ENCODE measurements at regions not wholly inside any gene's neighbourhood (a gene's known extent, or its start where the extent isn't known, plus 50 kb on each side); places are given as distances from the start of the nearest gene placed in this dataset.

DNA sequence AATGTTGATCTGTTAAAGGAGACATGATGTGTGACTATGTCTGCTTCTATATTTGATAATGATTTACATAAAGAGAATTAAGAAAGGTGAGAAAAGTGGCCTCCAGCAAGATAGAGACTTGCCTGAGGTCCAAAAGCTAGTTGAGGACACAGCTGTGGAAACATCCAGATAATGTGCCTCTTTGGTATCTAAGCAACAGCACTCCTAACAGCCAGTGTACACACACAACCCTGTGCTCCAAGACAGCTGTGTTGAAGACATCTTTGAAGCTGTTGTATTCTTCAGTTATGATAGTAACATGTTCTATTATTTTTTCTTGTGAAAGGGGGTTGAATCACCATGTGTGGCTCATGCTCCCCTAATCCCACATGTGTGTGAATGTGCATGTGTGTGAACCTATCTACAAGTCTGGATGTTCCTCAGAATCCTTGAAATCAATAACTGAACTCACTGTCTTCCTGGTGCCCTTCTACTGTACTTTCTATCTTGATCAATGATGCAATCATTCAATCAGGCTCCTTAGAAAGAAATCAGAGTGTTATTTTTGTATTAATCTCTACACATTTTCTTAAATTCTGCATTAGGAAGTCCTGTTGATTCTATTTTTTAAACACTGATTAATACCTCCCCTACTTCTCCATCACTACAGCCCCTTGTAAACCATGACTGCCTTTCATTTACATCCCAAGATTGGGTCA is 116.7 kb upstream of the SSTR4 start:
- DNase-seq (ENCODE audit: low spot score) = no peak

DNA sequence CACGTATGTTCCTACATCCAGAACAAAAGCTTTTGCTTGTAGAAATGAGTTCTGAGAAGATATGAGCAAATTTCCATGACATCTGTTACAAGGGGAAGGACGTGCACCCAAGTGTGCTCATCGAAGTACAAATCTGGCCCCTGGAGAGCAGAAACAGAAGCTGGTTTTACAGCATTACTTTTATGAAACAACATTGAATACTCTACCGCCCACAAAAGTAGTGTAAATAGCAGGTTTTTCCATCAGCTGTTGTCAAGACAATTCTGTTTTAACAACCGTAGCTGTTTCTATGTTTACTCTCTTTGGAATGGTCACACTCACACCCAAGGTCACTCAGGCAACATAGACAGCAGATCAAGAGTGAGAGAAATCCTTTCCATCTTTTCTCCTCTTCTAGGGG is 114.2 kb upstream of the SSTR4 start:
- DNase-seq (ENCODE audit: low spot score) = no peak

DNA sequence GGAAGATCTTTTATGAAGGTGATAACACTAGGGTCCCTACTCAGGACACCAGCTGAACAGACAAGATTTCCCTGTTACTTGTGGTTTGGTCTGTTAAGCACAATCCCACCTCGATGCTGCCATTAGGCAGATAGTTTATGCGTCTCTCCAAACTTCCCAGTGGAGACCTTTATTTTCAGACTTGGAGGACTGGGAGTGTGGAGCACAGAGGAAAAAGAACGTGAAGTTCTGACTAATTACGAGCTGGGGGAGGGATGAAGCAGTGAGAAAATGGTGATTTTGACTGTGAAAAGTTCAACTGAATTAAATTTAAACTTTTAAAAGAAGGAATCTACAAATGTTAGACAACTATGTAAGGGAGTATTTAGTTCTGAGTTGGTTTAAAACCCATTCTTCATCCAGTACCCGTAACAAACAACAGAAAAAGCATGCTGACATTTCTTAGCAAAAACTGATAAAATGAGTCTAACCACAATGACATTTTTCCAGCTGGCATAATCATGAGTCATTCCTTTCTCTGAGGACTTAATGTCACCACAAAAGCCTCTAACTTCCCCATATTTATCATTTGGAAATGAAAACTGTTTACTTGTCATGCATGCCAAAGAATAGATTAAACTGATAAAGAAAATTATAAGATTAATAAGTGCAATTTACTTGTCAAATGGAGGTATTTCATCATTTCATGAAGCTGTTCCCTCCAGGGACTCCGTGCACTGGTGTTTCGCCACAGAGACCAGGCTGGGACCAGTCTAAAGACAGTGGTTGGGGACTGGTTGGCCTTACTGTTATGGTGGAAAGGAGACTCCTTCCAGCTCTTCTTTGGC is 113.3 kb upstream of the SSTR4 start:
- no peak for DNase-seq (ENCODE audit: low spot score)

DNA sequence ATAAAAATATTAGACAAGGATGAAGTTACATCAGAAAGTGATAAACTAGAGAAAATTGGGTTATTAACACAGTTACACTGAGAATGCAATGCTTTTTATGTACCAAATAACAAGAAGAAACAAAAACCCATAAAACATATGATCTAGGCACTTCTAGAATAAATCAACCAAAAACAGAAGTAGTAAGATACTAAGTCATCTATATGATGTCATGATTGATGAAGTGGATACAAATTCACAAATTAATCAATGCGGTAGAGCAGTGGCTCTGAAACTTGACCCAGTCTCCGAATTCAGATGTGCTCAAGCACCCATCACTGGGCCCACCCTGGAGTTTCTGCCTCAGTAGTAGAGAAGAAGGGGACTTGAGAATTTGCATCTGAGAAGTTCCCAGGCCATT is 112.1 kb upstream of the SSTR4 start:
- DNase-seq (ENCODE audit: low spot score) = no peak

DNA sequence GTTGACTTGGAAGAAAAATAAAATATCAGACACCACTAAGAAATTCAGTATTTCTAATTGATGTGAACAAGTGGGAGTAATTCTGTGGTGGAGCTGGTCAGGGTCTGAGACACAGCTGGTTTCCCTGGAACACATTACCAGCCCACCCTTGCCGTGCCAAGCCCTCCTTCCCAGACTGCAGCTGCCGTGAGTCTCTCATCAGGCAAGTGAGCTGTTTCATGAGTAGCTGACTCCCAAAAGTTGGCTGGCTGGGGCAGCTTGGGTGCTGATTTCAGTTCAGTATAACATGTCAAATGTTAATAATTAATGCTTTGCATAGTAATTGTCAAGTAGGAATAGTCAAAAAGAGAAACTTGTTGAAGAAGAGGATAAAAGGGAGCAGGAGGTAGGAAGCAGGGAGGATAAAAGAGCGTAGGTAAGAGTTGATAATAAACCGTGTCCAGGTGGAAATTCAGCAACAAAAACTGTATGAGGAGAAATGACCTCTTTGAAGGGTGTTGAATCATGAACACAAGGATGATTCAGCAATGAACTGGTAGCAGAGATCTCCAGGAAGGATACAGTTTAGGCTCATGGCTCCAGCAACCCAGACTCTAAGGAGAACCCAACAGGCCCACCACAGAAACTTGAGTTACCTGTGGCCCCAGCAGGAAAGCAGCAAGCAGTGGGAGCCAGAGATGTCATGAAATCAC is 110.9 kb upstream of the SSTR4 start:
- DNase-seq (ENCODE audit: low spot score) = no peak

DNA sequence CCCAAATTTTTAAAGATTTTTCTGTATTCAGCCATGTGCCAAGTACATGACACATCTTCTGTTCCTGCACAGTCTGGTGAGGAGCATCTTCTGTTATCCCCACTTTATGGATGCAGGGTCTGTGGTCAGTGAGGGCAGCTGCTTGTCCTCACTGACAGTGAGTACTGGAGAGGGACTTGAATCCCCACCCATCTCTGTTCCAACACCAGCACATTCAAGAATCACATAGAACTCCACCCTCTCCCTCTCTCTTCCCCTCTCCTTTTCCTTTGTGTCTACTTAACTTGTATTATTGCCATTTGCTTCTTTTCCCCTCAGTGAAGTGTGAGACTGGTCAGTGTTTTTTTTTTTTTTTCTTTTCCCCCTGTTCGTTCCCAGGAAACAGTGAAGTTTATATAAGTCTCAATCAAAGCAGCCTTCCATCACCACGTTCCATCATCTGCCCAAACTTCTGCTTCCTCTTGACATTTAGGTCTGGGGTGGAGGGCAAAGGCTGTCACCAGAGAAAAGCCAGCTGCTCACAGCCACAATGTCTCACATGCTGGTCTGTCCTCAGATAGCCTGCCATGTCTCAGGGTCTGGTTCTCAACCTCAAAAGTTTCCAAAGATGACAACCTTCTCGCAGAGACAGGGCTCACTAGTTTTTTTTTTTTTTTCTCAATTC is 110.0 kb upstream of the SSTR4 start:
- no peak for DNase-seq (ENCODE audit: low spot score)

DNA sequence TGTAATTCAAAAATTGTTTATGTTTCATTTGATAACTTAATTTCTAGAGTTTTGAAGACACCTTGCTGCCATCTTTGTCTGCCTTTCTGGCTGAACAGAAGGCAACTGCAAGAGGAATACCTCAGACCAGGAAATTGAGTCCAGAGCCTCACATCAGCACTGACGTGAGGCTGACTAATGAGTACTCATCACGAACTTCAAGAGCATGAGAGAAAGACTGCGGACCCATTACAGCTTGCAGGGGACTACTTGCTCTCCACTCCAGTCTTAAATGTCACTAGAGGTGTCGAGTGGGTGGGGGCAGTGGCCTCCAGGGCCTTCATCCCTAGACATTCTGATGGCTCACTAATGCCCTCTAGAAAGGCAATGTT is 109.5 kb upstream of the SSTR4 start:
- DNase-seq (ENCODE audit: low spot score) = no peak

DNA sequence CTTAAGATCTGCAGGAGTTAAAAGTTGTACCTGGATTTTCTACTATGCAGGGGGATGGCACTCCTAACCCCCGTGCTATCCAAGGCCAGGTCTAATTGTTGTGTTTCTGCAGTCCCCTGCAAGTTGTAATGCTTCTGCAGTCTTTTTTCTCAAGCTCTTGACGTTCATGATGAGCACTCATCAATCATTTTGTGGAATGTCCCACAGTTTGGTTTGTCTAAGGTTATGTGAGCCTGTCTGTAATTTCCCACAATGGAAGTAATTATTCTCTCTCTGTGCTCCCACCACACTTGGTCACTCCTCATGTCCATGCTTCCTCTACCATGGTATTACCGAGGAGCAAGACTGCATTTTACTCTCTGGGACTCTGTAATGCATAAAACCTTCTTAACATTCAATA is 107.6 kb upstream of the SSTR4 start:
- no peak for DNase-seq (ENCODE audit: low spot score)

DNA sequence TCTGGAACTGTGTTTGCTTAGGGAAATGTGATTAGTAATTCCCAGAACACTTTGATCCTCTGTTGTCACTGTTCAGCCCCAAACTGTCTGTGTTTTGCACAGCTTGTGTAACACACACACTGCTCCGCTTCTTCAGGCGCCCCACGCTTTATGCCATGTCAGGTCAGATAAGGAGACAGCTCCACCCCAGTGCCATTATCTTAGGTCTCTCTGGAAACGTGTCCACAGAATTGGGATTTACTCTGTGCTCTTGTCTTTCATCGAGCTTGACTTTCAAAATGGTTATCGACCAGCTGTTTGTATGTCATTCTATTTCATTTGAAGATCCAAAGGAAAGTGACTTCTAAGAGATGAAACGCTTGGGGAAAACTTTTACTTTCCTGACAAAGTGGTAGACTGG is 106.4 kb upstream of the SSTR4 start:
- DNase-seq (ENCODE audit: low spot score) = no peak

DNA sequence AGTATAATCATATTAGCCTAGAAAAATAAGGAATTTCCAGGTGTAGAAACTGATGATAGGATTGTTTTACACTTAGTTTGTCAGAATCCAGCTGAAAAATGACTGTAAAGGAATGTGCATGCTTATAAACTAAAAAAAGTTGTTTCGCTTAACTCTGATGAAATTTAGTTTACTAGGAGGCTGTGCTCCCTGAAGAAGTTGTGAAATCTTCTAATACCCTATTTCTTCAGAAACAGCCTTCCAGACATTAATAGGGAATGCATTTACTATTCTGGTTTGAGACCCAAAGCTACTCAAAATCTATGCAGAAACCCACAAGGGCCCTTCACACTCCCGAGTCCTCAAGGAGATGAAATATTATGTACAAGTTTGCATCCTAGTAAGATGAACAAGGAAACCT is 105.5 kb upstream of the SSTR4 start:
- DNase-seq (ENCODE audit: low spot score) = no peak

DNA sequence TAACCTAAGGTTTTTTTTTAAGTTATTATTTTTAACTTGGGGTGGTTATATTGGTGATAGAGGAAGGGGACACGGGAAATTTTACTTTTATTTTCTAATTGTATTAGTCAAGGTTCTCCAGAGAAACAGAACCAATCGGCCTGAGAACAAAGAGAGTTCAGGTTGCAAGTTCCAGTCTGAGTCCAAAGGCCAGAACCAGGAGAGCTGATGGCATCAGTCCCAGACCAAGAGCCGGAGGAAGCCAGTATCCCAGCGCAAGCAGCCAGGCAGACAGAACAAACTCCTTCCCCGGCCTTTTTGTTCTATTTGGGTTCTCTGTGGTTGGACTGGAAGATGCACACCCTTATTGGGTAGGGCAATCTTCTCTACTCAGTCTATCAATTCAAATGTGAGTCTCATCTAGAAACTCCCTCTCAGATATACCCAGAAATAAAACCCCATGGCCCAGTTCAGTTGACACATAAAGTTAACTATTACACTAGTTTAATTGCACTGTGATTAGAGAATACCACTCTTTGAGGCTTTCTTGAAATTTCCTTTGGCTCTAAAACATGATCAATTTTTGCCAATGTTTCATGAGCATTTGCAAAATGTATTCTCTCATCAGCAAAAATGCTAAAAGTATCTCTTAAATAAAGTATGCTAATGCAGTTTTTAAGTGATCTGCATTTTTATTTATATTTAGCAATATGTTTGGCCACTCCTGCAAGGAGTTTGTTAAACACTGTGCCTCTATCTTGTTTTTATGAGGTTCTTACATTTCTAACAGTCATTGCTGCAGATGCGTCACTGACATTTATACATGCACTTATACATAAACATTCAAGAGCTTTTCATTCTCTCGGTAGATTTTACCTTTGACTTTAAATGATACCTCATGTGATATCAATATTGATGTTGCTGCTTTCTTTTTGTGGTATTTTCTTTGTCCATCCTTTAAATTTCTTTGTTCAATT is 103.2 kb upstream of the SSTR4 start:
- DNase-seq (ENCODE audit: low spot score) = no peak

DNA sequence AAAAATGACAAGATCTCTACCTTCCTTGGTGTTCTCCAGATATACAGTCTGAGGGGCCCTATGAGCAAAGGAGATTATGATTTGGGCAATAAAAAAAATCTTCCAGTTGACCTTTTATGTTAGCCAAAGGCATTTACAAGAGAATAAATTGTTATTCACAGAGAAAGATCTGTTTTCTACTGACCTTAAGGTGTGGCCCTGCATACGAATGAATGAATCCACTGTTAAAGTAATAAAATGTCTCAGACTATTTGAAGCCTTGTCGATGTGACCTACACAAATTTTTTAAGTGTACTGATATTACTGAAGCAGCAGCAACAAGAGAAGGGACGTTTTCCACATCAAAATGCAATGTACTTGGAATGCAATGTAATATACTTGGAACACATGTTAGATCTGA is 95.9 kb upstream of the SSTR4 start:
- no peak for DNase-seq (ENCODE audit: low spot score)

DNA sequence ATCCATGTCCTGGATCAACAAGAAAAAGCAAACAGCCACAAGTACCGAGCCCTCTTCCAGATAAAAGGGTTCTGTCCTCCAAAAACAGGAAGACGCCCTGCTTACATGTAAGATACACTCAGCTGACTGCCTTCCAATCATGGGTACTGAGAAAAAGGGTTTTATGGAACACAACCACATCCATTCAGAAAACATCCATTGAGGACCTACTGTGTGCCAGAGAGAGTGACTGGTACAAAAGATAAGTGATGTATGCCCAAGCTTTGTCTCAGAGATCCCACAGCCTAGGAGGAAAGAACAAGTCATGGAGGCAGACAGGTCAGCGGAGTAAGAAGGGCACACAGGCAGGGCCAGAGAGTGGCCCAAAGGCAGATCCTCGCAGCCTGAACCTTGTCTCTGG is 94.8 kb upstream of the SSTR4 start:
- DNase-seq (ENCODE audit: low spot score) = no peak

DNA sequence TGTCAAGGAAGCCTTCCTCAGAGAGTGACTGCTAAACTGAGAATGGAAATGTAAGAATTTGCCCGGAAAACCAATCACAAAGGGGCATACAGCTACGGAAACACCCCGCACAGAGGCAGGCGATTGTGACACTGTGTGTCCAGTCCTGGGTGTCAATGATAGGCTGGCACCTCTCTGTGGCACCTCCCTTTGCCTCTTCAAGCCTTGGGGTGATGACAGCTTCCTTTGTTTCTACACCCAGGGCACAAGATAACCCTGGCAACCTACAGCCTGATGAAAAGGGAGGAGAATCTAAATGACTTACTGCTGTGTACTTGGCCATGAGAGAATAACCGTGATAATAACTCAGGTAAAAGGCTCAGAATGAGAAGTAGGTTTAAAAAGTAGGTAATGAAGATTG is 93.6 kb upstream of the SSTR4 start:
- DNase-seq (ENCODE audit: low spot score) = no peak

DNA sequence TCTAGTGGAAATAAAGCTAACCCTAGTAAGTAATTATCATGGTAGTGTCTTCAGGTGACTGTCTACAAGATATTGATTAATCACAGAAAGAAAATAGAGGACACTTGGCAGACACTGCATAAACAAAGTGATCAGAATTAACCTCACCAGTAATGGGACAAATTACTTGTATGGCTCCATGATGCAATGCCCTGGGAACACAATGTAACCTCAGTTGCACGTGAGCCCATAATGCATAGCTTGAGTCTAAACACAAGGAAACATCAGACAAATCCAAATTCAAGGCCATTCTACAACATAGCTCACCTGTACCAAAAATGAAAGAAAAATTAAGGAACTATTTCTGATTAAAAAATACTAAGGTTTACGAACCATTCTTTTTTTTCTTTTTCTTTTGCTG is 92.4 kb upstream of the SSTR4 start:
- DNase-seq (ENCODE audit: low spot score) = no peak

DNA sequence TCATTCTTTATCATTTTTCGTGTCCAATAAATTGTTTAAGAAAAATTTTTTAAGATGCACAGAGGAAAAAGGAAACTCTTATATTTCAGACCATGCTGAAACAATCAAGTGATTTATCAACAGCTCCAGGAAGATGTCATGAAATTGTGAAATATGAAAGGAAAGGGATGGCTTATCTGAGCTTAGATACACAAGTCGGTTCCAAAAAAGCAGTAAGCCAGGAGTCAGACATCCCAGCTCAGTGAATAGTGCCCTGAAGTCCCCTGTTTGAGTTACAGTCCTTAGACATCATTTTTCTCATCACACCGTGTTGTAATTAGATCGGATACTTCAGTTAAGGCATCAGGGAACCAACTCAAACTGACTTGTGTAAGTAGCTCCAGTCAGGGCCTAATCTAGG is 91.0 kb upstream of the SSTR4 start:
- DNase-seq (ENCODE audit: low spot score) = no peak

DNA sequence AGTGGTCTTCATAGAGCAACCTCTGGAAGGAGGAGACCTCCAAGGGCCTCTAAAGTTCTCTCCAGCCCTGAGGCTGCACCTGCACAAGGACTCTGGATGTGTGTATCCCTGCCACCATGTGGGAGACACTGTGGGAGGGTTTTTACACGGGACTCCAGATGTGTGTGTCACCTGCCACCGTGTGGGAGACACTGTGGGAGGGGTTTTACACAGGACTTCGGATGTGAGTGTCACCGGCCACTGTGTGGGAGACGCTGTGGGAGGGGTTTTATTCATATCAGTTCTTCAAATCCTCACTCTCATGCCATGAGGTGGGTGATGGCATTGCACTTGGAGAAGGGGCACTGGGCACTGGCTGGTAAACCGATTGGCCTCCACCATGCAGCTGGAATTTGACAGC is 90.2 kb upstream of the SSTR4 start:
- no peak for DNase-seq (ENCODE audit: low spot score)

DNA sequence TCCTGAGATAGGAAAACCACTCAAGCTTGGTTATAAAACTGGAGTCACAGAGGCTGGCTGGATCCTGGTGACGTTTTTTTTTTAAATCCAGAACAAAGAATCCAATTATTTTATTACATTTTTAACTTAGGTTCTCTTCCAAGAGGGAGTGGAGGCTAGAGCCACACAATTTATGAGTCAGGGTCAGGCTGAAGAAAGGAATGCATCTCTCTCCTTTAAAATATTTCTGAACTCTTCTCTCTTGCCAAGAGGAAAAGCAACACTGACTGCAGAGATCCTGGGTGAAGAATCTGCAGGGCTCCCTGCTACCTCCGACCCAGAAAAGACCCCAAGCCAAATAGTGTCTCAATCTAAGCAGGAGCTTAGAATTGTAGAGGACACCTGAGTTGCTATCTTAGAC is 88.5 kb upstream of the SSTR4 start:
- no peak for DNase-seq (ENCODE audit: low spot score)

DNA sequence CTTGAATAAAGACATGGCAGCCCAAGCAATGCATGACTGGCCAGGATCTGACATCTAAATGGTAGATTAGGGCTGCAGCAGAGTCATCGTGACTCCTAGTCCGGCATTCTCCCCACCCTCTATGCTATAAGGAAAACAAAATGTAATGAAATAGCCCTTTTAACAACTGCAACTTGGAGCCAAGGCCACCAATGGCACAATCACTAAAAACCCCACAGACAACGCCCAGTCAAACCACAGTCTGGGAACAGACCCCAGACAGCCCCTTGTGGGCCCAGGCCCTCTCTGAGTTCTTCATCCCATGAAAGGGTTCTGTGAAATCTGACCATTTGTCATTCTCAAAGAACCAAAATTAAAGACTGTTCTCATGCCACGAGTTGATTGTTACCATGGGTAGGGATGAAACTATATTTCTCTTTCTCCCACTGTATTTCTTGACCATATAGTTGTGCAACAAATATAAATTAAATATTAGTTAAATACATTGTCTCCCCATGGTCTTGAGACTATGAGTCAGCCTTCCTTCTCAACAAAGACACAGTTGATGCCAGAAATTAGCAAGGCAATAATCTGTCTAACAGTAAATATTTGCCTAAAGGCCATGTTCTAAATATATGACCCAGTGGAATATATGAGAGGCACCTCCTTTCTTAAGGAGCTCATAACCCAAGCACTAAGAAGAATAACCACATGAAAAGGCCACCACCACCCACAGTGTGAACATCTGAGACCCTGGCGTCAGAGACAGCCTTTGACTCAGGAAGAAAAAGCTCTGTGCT is 85.6 kb upstream of the SSTR4 start:
- no peak for DNase-seq (ENCODE audit: low spot score)

DNA sequence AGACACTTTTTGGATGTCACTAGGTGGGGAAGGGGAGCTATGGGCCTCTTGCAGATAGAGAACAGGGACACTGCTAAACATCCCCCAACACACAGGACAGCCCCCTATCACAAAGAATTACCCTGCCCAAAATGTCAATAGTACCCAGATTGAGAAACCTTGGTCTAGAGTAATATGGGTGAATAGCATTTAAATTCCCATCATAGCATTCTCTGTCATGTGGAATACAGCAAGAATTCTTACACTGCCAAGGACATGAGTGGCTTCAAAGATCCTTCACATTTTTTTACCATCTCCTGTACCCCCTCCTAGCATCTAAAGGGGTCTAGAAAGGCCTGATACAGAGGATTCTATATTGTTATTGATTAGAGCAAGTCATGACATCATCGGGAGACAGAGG is 83.1 kb upstream of the SSTR4 start:
- no peak for DNase-seq (ENCODE audit: low spot score)

DNA sequence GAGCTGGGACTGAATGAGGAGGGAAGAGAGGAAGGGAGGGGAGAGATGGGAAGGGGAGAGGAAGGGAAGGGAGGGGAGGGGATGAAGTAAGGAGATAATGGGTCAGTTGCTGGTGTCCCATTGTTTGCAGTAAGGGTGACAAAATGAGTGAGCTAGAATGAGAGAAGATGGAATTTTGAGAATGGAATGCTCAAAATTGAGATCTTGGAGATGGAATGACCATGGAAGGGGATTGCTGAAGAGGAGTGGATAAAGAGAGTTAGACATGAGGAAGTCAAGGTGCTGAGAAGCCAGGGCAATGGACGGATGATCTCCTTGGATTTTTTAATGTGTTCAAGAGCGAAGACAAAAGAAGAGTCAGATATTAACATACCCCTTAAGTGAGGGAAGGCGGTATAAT is 80.5 kb upstream of the SSTR4 start:
- no peak for DNase-seq (ENCODE audit: low spot score)

All from CD4-positive, alpha-beta T cell treated with Interleukin-2 at 100 ng/mL for 4 hours (primary cell).